Naive B cell (primary cell): ENCODE measurements at regions not wholly inside any gene's neighbourhood (a gene's known extent, or its start where the extent isn't known, plus 50 kb on each side); places are given as distances from the start of the nearest gene placed in this dataset.

Source experiments
- ATAC-seq, 2 donors: fragments of 150-1000 bp; cut with Tn5 transposase; 2 replicates each; pipeline ENCODE4 v1.10.0; 2021; ENCODE audit warnings: low read depth in 2 of 2, mild to moderate bottlenecking in 2 of 2, moderate library complexity in 2 of 2
- DNase-seq: peaks from one replicate; pipeline ENCODE4 v3.0.0; 2022
- H3K27ac Mint-ChIP-seq, 6 donors: one replicate each; pipeline ENCODE4 v1.8.0; 2020 to 2022; ENCODE audit warnings: mild to moderate bottlenecking in 6 of 6, mixed read lengths in 6 of 6, moderate library complexity in 5 of 6, inconsistent platforms in 2 of 6
- H3K27me3 Mint-ChIP-seq, 3 donors: one replicate each; pipeline ENCODE4 v1.8.0; 2021 to 2022; ENCODE audit warnings: mixed read lengths in 3 of 3, mild to moderate bottlenecking in 1 of 3
- H3K36me3 Mint-ChIP-seq, 2 donors: one replicate each; pipeline ENCODE4 v1.8.0; 2020 to 2022; ENCODE audit warnings: mixed read lengths in 2 of 2, inconsistent platforms in 1 of 2, mild to moderate bottlenecking in 1 of 2
- H3K4me1 Mint-ChIP-seq, 3 donors: one replicate each; pipeline ENCODE4 v1.8.0; 2020 to 2022; ENCODE audit warnings: mixed read lengths in 3 of 3, inconsistent platforms in 1 of 3, mild to moderate bottlenecking in 1 of 3, moderate library complexity in 1 of 3
- H3K4me3 Mint-ChIP-seq, 8 donors: one replicate each; pipeline ENCODE4 v1.8.0; 2020 to 2022; ENCODE audit warnings: mild to moderate bottlenecking in 8 of 8, mixed read lengths in 8 of 8, moderate library complexity in 8 of 8, inconsistent platforms in 2 of 8
- H3K9me3 Mint-ChIP-seq, 7 donors: one replicate each; pipeline ENCODE4 v1.8.0; 2020 to 2022; ENCODE audit warnings: mixed read lengths in 7 of 7, mild to moderate bottlenecking in 5 of 7, inconsistent platforms in 2 of 7, moderate library complexity in 1 of 7

DNA sequence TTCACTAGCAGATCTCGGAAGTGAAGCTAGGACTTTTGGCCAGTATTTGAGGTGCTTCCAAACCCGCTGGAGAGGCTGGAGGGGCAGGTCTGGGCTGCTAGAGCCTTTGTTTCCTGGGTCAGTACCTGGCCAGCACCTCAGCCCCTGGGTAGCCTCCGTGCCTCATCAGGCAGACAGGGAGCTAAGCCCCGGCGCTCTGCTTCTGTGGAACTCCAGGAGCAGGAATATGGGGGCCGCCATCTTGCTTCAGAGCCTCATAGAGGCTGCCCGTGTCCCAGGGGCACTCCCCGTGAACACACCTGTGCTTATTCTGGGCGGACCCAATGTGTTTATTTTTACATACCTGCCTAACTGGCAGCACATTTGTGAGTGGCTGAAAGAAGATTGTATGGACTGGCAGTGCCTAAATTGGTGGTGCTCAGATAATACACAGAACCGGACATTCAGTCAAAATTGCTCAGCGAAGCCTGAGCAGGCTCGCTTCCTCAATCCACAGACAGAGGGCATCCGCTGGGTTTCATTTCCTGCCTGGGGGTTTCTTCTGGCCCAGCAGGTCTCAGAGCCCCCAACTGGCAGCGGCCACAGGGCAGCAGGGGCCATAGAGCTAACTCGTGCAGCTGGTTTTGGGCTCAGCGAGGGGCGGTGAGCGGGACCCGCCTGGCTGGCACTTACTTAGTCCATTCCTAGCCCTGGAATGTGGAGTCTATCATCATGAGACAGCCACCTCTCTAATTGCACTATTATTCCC, 176.8 kb upstream of the ALKAL2 start:
- Mint-ChIP-seq H3K27me3 (peaks cover 0 to 26% (median 23%) of the 10 kb centered on the region in 3 donors), H3K27ac (peak overlapping the region; percentile 67 to 98 (median 91)), H3K4me1 (peaks cover 40 to 67% (median 59%) of the 10 kb centered on the region in 3 donors), H3K4me3 (peak overlapping the region; percentile 38 to 87 (median 53)), H3K36me3 (no peaks in the 10 kb centered on the region), H3K9me3 (peaks cover 0 to 10% (median 2%) of the 10 kb centered on the region in 7 donors)
- peak; percentile 54 to 70 for ATAC-seq
- DNase-seq: peak; percentile 76

DNA sequence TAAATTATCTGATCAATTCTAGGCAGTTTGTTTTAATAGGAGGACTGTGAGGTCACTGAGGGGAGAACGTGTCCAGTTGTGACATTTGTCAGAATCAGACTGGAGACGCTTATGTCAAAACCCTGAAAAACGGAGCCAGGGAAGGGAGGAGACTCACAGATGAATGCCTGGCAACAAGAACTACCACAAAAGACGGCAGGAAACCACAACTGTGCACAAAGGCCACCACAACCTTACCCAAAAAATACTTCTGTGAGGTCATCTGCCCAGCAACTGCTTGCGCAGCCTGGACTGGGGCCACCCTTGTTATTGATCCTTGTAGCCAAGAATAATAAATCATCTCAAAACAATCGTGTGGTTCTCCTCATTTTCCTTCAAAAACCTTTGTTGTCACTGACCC, 173.0 kb upstream of the ALKAL2 start:
- Mint-ChIP-seq H3K36me3 (peaks cover 0 to 8% of the 10 kb centered on the region in 2 donors), H3K27ac (peak overlapping the region; percentile 93 to 100 (median 99)), H3K27me3 (no peaks in the 10 kb centered on the region), H3K9me3 (peaks cover 0 to 10% (median 1%) of the 10 kb centered on the region in 7 donors), H3K4me3 (peak overlapping the region; percentile 57 to 91 (median 75)), H3K4me1 (peaks cover 50 to 78% (median 68%) of the 10 kb centered on the region in 3 donors)
- DNase-seq (peak; percentile 86), ATAC-seq (peak; percentile 88)

GRCh38 chr2:459931-460330, 172.0 kb upstream of the ALKAL2 start:
- H3K4me1 Mint-ChIP-seq: peaks cover 53 to 78% (median 73%) of the 10 kb centered on the region in 3 donors
- H3K27me3 Mint-ChIP-seq: no peaks in the 10 kb centered on the region
- peaks cover 0 to 5% (median under 1%) of the 10 kb centered on the region in 7 donors for H3K9me3 Mint-ChIP-seq
- ATAC-seq (no peak), DNase-seq (no peak)
- H3K27ac Mint-ChIP-seq: peak overlapping the region; percentile 93 to 100 (median 99)
- peaks cover 0 to 8% of the 10 kb centered on the region in 2 donors for H3K36me3 Mint-ChIP-seq
- peak overlapping the region in 7 of 8 donors; percentile 10 to 91 (median 69) for H3K4me3 Mint-ChIP-seq

DNA sequence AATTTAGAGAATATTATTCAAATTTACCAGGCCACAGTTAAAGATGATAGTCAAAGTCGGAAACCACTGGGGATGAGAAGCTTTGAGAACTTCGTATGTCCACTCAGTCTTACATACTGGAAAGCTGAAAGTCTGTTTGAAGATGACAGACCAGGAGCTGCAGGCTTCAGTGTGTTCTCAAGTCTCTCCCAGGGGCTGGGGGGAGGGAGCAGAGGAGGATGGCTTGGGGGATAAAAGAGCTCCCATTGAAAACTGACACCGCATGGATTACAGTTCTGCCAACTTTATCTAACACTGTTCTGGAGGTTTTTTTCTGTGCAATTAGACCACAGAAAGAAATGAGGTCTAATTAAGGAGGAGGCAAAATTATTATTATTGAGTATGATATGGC, 170.5 kb upstream of the ALKAL2 start:
- H3K9me3 Mint-ChIP-seq: peaks cover 0 to 5% (median 0%) of the 10 kb centered on the region in 7 donors
- peaks cover 0 to 8% of the 10 kb centered on the region in 2 donors for H3K36me3 Mint-ChIP-seq
- no peak for ATAC-seq
- no peak overlapping the region for H3K4me3 Mint-ChIP-seq
- H3K27me3 Mint-ChIP-seq: no peaks in the 10 kb centered on the region
- H3K27ac Mint-ChIP-seq: peak overlapping the region; percentile 10 to 99 (median 94)
- peaks cover 53 to 85% (median 71%) of the 10 kb centered on the region in 3 donors for H3K4me1 Mint-ChIP-seq
- no peak for DNase-seq

DNA sequence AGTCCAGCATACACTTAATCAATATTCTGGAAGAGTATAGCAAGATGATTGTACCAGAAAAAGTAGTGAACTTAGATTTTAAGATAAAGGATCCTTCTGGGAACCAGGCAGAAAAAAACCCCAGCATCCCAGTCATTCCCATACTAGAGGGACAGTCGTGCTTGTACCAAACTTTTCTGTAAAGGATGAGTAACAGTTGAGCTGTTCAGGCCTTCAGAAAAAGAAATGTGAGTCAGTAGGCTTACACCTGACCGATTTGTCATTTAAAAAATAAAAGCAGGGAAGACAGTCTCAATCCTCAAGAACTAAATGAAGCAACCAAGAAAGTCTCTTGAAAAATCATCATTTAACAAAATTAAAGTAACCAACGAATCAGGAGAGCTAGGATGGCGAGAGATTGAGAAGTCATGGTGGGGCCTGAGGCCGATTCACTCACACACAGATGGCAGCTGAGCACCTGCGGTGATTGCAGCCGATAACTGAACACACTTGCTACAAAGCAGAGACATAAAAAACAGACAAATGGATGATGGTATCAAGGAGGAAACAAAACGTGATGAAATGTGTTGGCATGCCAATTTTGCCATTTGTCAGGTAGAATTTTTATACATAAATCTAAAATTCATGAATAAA, 170.0 kb upstream of the ALKAL2 start:
- H3K27me3 Mint-ChIP-seq: no peaks in the 10 kb centered on the region
- DNase-seq (no peak), ATAC-seq (no peak)
- H3K4me1 Mint-ChIP-seq: peaks cover 53 to 90% (median 74%) of the 10 kb centered on the region in 3 donors
- H3K4me3 Mint-ChIP-seq: no peak overlapping the region
- H3K36me3 Mint-ChIP-seq: peaks cover 0 to 8% of the 10 kb centered on the region in 2 donors
- H3K27ac Mint-ChIP-seq: peak overlapping the region; percentile 63 to 99 (median 94)
- peaks cover 0 to 5% (median 0%) of the 10 kb centered on the region in 7 donors for H3K9me3 Mint-ChIP-seq

DNA sequence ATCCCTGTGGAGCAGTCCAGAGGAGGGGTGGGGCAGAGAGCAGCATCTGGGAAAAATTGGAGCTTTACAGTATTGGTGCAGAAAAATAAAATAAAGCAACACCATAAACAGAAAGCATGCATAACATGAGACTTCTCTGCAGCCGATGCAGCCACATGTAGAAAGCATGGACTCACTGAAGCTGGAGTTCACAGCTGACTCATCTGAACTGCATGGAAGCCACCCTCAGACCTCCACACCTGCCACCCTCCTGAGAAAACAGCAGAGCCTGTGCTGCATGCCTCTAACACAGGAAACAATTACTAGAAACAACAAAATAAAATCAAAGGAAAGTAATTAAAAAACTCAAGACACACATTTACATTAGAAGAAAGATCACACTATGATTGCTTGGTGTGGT, 169.4 kb upstream of the ALKAL2 start:
- peaks cover 53 to 90% (median 74%) of the 10 kb centered on the region in 3 donors for H3K4me1 Mint-ChIP-seq
- H3K9me3 Mint-ChIP-seq: peaks cover 0 to 5% (median 0%) of the 10 kb centered on the region in 7 donors
- DNase-seq: no peak
- no peak for ATAC-seq
- peak overlapping the region; percentile 16 to 99 (median 90) for H3K27ac Mint-ChIP-seq
- H3K27me3 Mint-ChIP-seq: no peaks in the 10 kb centered on the region
- H3K4me3 Mint-ChIP-seq: peak overlapping the region in 2 of 8 donors; percentile 37 to 45
- peaks cover 0 to 8% of the 10 kb centered on the region in 2 donors for H3K36me3 Mint-ChIP-seq

DNA sequence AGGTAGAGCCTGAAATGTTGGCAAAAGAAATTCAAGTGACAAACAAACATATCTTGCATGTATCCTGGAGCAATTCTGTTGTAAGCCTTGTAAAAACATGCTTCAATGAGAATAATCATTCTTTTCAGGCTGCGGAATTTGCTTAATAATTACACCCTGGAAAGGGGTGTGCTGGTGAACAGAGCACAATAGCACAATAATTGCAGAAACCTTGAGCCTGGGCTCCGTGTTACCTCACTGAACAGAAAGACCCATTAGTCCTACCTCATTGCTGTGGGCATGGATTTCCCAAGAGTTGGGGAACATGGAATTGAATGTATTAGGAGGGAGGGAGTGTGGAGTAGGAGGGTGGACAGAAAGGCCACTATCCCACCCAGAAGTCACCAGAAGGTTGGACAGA, 168.0 kb upstream of the ALKAL2 start:
- H3K4me1 Mint-ChIP-seq: peaks cover 44 to 80% (median 63%) of the 10 kb centered on the region in 3 donors
- DNase-seq (no peak), ATAC-seq (no peak)
- peaks cover 0 to 2% (median 0%) of the 10 kb centered on the region in 7 donors for H3K9me3 Mint-ChIP-seq
- H3K27ac Mint-ChIP-seq: peak overlapping the region; percentile 28 to 99 (median 68)
- no peaks in the 10 kb centered on the region for H3K27me3 Mint-ChIP-seq
- peaks cover 0 to 8% of the 10 kb centered on the region in 2 donors for H3K36me3 Mint-ChIP-seq
- peak overlapping the region in 3 of 8 donors; percentile 17 to 80 (median 71) for H3K4me3 Mint-ChIP-seq

- H3K27me3 Mint-ChIP-seq: no peaks in the 10 kb centered on the region
- ATAC-seq (peak; percentile 82 to 83), DNase-seq (peak; percentile 45)
- peaks cover 0 to 8% of the 10 kb centered on the region in 2 donors for H3K36me3 Mint-ChIP-seq
- peaks cover 0 to 2% (median 0%) of the 10 kb centered on the region in 7 donors for H3K9me3 Mint-ChIP-seq
- peaks cover 40 to 73% (median 55%) of the 10 kb centered on the region in 3 donors for H3K4me1 Mint-ChIP-seq
- H3K27ac Mint-ChIP-seq: peak overlapping the region; percentile 64 to 99 (median 90)
- peak overlapping the region; percentile 51 to 86 (median 76) for H3K4me3 Mint-ChIP-seq
Measured at GRCh38 chr2:455015-455705, 167.3 kb upstream of the ALKAL2 start.

DNA sequence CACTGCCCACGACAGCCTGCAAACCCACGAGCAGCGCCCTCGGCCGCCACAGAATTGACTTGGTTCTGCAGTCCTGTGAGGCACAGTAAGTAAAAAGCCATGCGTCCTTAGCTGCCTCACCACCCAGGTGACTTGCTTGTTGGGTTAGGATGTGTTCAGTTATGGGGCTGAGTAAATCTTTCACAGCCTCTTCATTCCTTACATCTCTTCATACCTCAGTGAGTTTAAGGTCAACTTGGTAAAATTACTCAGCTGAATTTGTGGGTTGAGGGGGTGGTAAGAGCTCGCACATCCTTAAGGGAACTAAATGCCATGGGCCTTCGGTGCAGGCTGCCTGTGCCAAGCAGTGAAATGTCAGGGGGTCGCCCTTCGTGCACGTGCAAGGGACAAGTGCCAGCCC, 165.2 kb upstream of the ALKAL2 start:
- no peaks in the 10 kb centered on the region for H3K27me3 Mint-ChIP-seq
- DNase-seq (no peak), ATAC-seq (no peak)
- peak overlapping the region in 1 of 6 donors; percentile 47 for H3K27ac Mint-ChIP-seq
- peak overlapping the region in 2 of 8 donors; percentile 25 to 74 for H3K4me3 Mint-ChIP-seq
- H3K36me3 Mint-ChIP-seq: peaks cover 0 to 4% of the 10 kb centered on the region in 2 donors
- peaks cover 30 to 62% (median 40%) of the 10 kb centered on the region in 3 donors for H3K4me1 Mint-ChIP-seq
- H3K9me3 Mint-ChIP-seq: no peaks in the 10 kb centered on the region

DNA sequence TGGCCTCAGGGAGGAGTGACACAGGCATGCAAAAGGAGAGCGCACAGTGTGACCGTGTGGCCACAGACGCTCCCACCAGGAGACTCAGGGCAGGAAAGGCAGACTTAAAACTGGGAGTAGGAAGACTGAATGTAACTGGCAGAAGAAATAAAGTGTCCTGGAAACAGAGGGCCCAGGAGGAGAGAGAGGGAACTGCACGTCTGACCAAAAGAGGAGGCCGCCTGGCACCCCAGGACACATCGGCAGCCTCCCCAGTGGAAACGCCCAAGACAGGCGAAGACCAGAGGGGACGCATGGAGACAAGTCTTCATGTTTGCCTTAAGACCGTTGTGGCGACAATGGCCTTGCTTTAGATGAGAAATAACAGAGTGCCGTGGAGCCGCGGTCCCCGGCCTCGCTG, 163.6 kb upstream of the ALKAL2 start:
- Mint-ChIP-seq H3K9me3 (no peaks in the 10 kb centered on the region), H3K27me3 (no peaks in the 10 kb centered on the region), H3K36me3 (no peaks in the 10 kb centered on the region), H3K27ac (peak overlapping the region in 2 of 6 donors; percentile 23 to 86), H3K4me1 (peaks cover 26 to 60% (median 37%) of the 10 kb centered on the region in 3 donors), H3K4me3 (no peak overlapping the region)
- DNase-seq: no peak
- no peak for ATAC-seq

- Mint-ChIP-seq H3K9me3 (no peaks in the 10 kb centered on the region), H3K4me3 (peak overlapping the region in 1 of 8 donors; percentile 73), H3K27me3 (no peaks in the 10 kb centered on the region), H3K36me3 (no peaks in the 10 kb centered on the region), H3K4me1 (peaks cover 29 to 60% (median 35%) of the 10 kb centered on the region in 3 donors), H3K27ac (peak overlapping the region in 1 of 6 donors; percentile 36)
- ATAC-seq (no peak), DNase-seq (no peak)
Measured at GRCh38 chr2:449246-450067, 161.6 kb upstream of the ALKAL2 start.

- Mint-ChIP-seq H3K36me3 (no peaks in the 10 kb centered on the region), H3K9me3 (no peaks in the 10 kb centered on the region), H3K4me1 (peaks cover 34 to 60% (median 39%) of the 10 kb centered on the region in 3 donors), H3K4me3 (peak overlapping the region in 3 of 8 donors; percentile 67 to 78 (median 67)), H3K27ac (peak overlapping the region in 4 of 6 donors; percentile 74 to 92 (median 89)), H3K27me3 (no peaks in the 10 kb centered on the region)
- ATAC-seq: no peak
- no peak for DNase-seq
Measured at GRCh38 chr2:447902-448665, 160.2 kb upstream of the ALKAL2 start.
